Ovary (tissue), 7 donors: ENCODE measurements at regions not wholly inside any gene's neighbourhood (a gene's known extent, or its start where the extent isn't known, plus 50 kb on each side); places are given as distances from the start of the nearest gene placed in this dataset.

Source experiments
- DNase-seq, 5 donors: peaks; one replicate each; pipeline ENCODE4 v3.0.0-alpha.2; 2019 to 2020
- H3K27ac ChIP-seq, 2 donors: fragments of 200-600 bp; one replicate each; pipeline versions ENCODE4 v1.5.1 to v1.8.0; 2019 to 2022
- H3K27me3 ChIP-seq: fragments of 200-600 bp; one replicate; pipeline ENCODE4 v1.8.0; 2022
- H3K36me3 ChIP-seq: fragments of 200-600 bp; sonication (generic); one replicate; pipeline ENCODE4 v1.5.1; 2019
- H3K4me1 ChIP-seq: one replicate; pipeline ENCODE4 v1.8.1; 2013; ENCODE audit warnings: mild to moderate bottlenecking, moderate library complexity; ENCODE audit not compliant: insufficient read depth
- H3K4me3 ChIP-seq: fragments of 200-600 bp; sonication (generic); one replicate; pipeline ENCODE4 v1.5.1; 2017
- H3K9me3 ChIP-seq, 2 donors: fragments of 200-600 bp in 1 of 2; sonication (generic) in 1 of 2; one replicate each; pipeline versions ENCODE4 v1.5.1 to v1.8.1; 2013 to 2019; ENCODE audit warnings: mild to moderate bottlenecking in 1 of 2, moderate library complexity in 1 of 2
- CTCF ChIP-seq, 3 donors: fragments of 450-650 bp in 2 of 3; fragments of 200-600 bp in 1 of 3; IDR thresholded peaks; one replicate each; pipeline versions ENCODE4 v1.5.1 to v1.8.0; 2016 to 2022; ENCODE audit warnings: antibody characterized with exemption in 3 of 3, mild to moderate bottlenecking in 1 of 3
- EP300 ChIP-seq: sonication (generic); formaldehyde crosslinking; IDR thresholded peaks from one replicate; pipeline ENCODE4 v1.6.1; 2017; ENCODE audit warnings: antibody characterized with exemption
- POLR2A ChIP-seq: fragments of 450-650 bp; IDR thresholded peaks from one replicate; pipeline ENCODE4 v1.6.1; 2017; ENCODE audit warnings: antibody characterized with exemption, mild to moderate bottlenecking, moderate library complexity
- WGBS, 3 donors: extraction: QIAGEN DNeasy Blood & Tissue Kit in 1 of 3; methylation state at CpG; one replicate each; pipeline versions ENCODE4 v1.1.5 to v1.1.7; 2013 to 2017; 5-methylcytosine and 5-hydroxymethylcytosine counted together
- intact Hi-C, 4 donors: fragments of 100-400 bp; cut with DNase I; formaldehyde crosslinking; loops; one replicate each; pipeline versions ENCODE4 v1.11.0 to v1.15.1; 2022 to 2023
- donor health status: DM: no; HTN: no; CAD: no; lungs with moderate emphysema.
- donor health status: DM: no; HTN: no; CAD: no.
- donor health status: Bipolar disorder and iron deficiency.
- donor health status: DM: no; HTN: no; CAD: no.
- donor health status: DM: yes; HTN: yes; CAD: no.

- H3K27ac ChIP-seq, result no peak overlapping the region
- intact Hi-C loops, result no loop called here
- no peaks in the 10 kb centered on the region for H3K27me3 ChIP-seq
- 30 to 33% (median 31%) methylated on average over 4 of the region's 4 CpGs for WGBS, 3 donors
- no peaks in the 10 kb centered on the region for H3K9me3 ChIP-seq
- no peak for DNase-seq
- no peak overlapping the region for H3K4me3 ChIP-seq
- no peaks in the 10 kb centered on the region for H3K36me3 ChIP-seq
- TF ChIP-seq POLR2A, result no peak
- TF ChIP-seq EP300, result no peak
- no peak for TF ChIP-seq CTCF (IDR thresholded peaks at IDR 0.05)
- H3K4me1 ChIP-seq, result no peaks in the 10 kb centered on the region
Measured at GRCh38 chrX:140099221-140099620, 133.9 kb upstream of the CXorf66 start.

- Histone ChIP-seq H3K27me3 (no peaks in the 10 kb centered on the region), H3K36me3 (no peaks in the 10 kb centered on the region), H3K27ac (no peak overlapping the region), H3K4me1 (peaks cover 2% of the 10 kb centered on the region), H3K4me3 (no peak overlapping the region), H3K9me3 (no peaks in the 10 kb centered on the region)
- TF ChIP-seq EP300 (no peak), POLR2A (no peak), CTCF (IDR thresholded peaks at IDR 0.05) (no peak)
- intact Hi-C loops, result no loop called here
- WGBS, 3 donors, result 75 to 81% (median 80%) methylated on average over 26 of the region's 26 CpGs
- DNase-seq, result no peak
Measured at GRCh38 chrX:140092121-140092520, 126.8 kb upstream of the CXorf66 start.

DNA sequence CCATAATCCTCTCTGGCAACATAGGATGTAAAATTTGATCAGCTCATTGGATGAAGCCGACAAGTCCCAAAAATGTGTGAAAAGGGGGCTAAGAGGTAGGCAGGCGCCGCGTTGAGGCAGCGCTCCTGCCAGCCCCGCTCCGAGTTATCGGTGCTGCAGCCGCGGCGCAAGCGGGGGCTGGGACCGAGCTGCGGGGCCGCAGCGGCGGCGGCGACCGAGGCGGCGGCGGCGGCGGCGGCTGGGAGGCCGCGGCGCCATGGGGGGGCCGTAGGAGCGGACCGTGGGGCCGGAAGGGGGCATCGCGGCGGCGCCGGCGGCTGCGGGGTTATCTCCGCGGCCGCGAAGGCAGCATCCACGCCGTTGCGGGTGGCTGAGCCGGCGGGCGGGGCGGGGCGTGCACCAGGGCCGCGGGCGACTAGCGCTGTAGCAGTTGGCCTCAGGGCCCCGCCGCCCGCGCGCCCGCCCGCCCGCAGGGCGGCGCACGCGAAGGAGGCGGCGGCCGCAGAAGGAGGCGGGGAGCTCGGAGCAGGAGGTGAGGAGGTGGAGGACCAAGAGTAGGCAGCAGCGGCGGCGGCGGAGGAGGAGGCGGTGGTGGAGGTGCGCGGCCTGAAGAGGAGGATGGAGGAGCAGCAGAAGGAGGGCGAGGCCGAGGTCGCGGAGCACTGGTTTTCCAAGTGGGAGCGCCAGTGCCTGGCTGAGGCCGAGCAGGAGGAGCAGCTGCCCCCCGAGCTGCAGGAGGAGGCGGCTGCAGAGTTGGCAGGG is 126.0 kb upstream of the CXorf66 start:
- Histone ChIP-seq H3K4me1 (peaks cover 2% of the 10 kb centered on the region), H3K36me3 (no peaks in the 10 kb centered on the region), H3K9me3 (no peaks in the 10 kb centered on the region), H3K4me3 (peak overlapping the region; percentile 23), H3K27ac (no peak overlapping the region), H3K27me3 (no peaks in the 10 kb centered on the region)
- whole genome bisulfite sequencing, 3 donors, result 19 to 31% (median 29%) methylated on average over 63 to 88 of the region's 88 CpGs
- no peak for TF ChIP-seq POLR2A
- no peak for TF ChIP-seq CTCF (IDR thresholded peaks at IDR 0.05)
- TF ChIP-seq EP300, result no peak
- intact Hi-C loops, result no loop called here
- peak in 2 of 5 donors; percentile 18 to 36 for DNase-seq

GRCh38 chrX:140090800-140091124 is 125.4 kb upstream of the CXorf66 start:
- Histone ChIP-seq H3K4me3 (peak overlapping the region; percentile 23), H3K4me1 (peaks cover 2% of the 10 kb centered on the region), H3K27ac (no peak overlapping the region), H3K27me3 (no peaks in the 10 kb centered on the region), H3K36me3 (no peaks in the 10 kb centered on the region), H3K9me3 (no peaks in the 10 kb centered on the region)
- no peak for DNase-seq
- intact Hi-C loops, result no loop called here
- 29 to 43% (median 30%) methylated on average over 15 of the region's 15 CpGs for whole genome bisulfite sequencing, 3 donors
- TF ChIP-seq CTCF (IDR thresholded peaks at IDR 0.05) (no peak), EP300 (no peak), POLR2A (no peak)
